K562 (cell line): ENCODE measurements at regions not wholly inside any gene's neighbourhood (a gene's known extent, or its start where the extent isn't known, plus 50 kb on each side); places are given as distances from the start of the nearest gene placed in this dataset.

Experiments
- ADNP ChIP-seq: fragments of 200-800 bp; sonication (Bioruptor generic); IDR thresholded peaks from 2 replicates; pipeline ENCODE4 v1.6.1; 2016; ENCODE audit warnings: missing genetic modification characterization, missing compliant biosample characterization
- BRD4 ChIP-seq: fragments of 200-600 bp; sonication (generic); IDR thresholded peaks from 2 replicates; pipeline ENCODE4 v1.6.1; 2017; ENCODE audit warnings: inconsistent platforms
- DIDO1 ChIP-seq: fragments of 450-650 bp; IDR thresholded peaks from 2 replicates; pipeline ENCODE4 v1.6.1; 2016; ENCODE audit warnings: low read depth, missing biosample characterization, missing genetic modification characterization
- EHMT2 ChIP-seq: fragments of 450-650 bp; IDR thresholded peaks from 2 replicates; pipeline ENCODE4 v1.6.1; 2018; ENCODE audit warnings: antibody characterized with exemption
- EP400 ChIP-seq: fragments of 450-650 bp; IDR thresholded peaks from 2 replicates; pipeline ENCODE4 v1.6.1; 2017; ENCODE audit warnings: antibody characterized with exemption, mild to moderate bottlenecking, moderate library complexity
- FOXJ3 ChIP-seq: sonication (generic); formaldehyde crosslinking; IDR thresholded peaks from 2 replicates; pipeline ENCODE4 v1.4.0; 2020; ENCODE audit warnings: mild to moderate bottlenecking, missing genetic modification reagents
- GABPB1 ChIP-seq: sonication (generic); formaldehyde crosslinking; IDR thresholded peaks from 2 replicates; pipeline ENCODE4 v1.8.0; 2022; ENCODE audit warnings: mild to moderate bottlenecking, missing genetic modification reagents
- LEF1 ChIP-seq: fragments of 450-650 bp; IDR thresholded peaks from 2 replicates; pipeline ENCODE4 v1.6.1; 2016; ENCODE audit warnings: mild to moderate bottlenecking
- MEF2D ChIP-seq: conservative IDR thresholded peaks from 2 replicates; pipeline ENCODE4 v1.6.1; 2016; ENCODE audit warnings: low read depth, missing genetic modification characterization, missing compliant biosample characterization
- MEIS2 ChIP-seq: fragments of 450-650 bp; IDR thresholded peaks from 2 replicates; pipeline ENCODE4 v1.6.1; 2014; ENCODE audit warnings: mild to moderate bottlenecking; ENCODE audit not compliant: partially characterized antibody
- OTX1 ChIP-seq: fragments of 450-650 bp; formaldehyde crosslinking; IDR thresholded peaks from 2 replicates; pipeline ENCODE4 v1.4.0; 2022; ENCODE audit warnings: mild to moderate bottlenecking
- PBX2 ChIP-seq, 2 experiments: IDR thresholded peaks in 1 of 2; conservative IDR thresholded peaks in 1 of 2; 2 replicates each; pipeline ENCODE4 v1.6.1; 2016; ENCODE audit warnings: low read depth in 2 of 2, mild to moderate bottlenecking in 1 of 2, missing compliant biosample characterization in 1 of 2, missing genetic modification characterization in 1 of 2, moderate library complexity in 1 of 2
- POLR2H ChIP-seq: IDR thresholded peaks from 2 replicates; pipeline ENCODE4 v1.6.1; 2016; ENCODE audit warnings: missing genetic modification characterization, low read depth, mild to moderate bottlenecking, control low read depth, missing compliant biosample characterization, moderate library complexity
- RB1 ChIP-seq: fragments of 450-650 bp; IDR thresholded peaks from 2 replicates; pipeline ENCODE4 v1.6.1; 2017; ENCODE audit warnings: low read depth, mild to moderate bottlenecking
- RBM15 ChIP-seq: fragments of 200-400 bp; formaldehyde crosslinking; IDR thresholded peaks from 2 replicates; pipeline ENCODE4 v1.6.1; 2018; ENCODE audit warnings: mild to moderate bottlenecking, low read length, moderate library complexity; ENCODE audit not compliant: insufficient read depth
- SIRT6 ChIP-seq: IDR thresholded peaks from one replicate; pipeline ENCODE4 v1.6.1; 2012; ENCODE audit warnings: low read depth, mild to moderate bottlenecking, control low read depth, inconsistent platforms, low read length, moderate library complexity
- SMC3 ChIP-seq: conservative IDR thresholded peaks from 2 replicates; pipeline ENCODE4 v1.6.1; 2011; ENCODE audit warnings: low read depth, low read length, improper control_type of control experiment; ENCODE audit not compliant: insufficient read depth
- ZNF197 ChIP-seq: fragments of 200-800 bp; sonication (Bioruptor generic); IDR thresholded peaks from 2 replicates; pipeline ENCODE4 v1.6.1; 2016; ENCODE audit warnings: low read depth, missing genetic modification characterization, missing compliant biosample characterization
- ZNF79 ChIP-seq: fragments of 250-450 bp; sonication (Bioruptor Pico); IDR thresholded peaks from 2 replicates; pipeline ENCODE4 v1.4.0; 2020; ENCODE audit warnings: low read depth, mild to moderate bottlenecking, moderate library complexity
- TF ChIP-seq, protein P1 (sequence below): sonication (generic); formaldehyde crosslinking; IDR thresholded peaks from 2 replicates; pipeline ENCODE4 v1.8.0; 2022; ENCODE audit warnings: missing genetic modification reagents, mild to moderate bottlenecking, borderline replicate concordance
- TF ChIP-seq, protein P2 (sequence below): fragments of 450-650 bp; IDR thresholded peaks from 2 replicates; pipeline ENCODE4 v1.6.1; 2017; ENCODE audit warnings: antibody characterized with exemption, mild to moderate bottlenecking

DNA sequence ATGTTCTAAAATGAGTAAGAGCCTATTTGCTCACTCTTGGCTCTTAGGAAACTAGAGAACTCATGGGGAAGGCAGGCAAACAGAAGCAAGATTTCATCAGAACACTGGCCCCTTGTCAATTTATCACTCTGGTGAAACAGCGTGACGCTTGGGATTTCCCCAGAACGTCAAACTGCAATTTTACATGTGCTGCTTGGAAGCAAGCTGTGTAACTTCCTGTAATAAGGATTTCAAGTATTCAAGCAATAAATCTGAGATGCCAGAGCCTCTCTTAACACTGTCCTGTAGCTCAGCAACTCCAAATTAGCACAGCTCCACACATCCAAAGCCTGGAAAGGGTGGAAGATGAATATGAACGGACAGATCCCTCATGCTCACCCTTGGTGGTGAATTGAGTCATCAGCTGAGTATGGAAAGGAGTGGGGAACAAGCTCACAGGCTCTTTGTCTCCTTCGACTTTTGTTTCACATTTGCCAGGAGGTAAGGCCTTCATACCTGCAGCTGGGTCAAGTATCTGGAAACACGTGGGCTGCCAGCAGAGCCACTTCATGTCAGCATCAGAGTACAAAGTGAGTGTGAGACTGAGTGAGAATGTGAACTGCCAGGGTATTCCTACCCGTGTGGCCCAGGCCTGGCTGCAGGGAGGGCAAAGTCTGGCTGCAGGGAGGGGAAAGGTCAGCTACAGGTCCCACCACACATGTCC is 140.4 kb upstream of the NAMPT start (continued):
- TF ChIP-seq PBX2 (CRISPR knock-in tag; IDR thresholded peaks at IDR 0.05; ENCODE audit: low read depth): 0 out of 2 replicates have a peak, but pooled peaks have one; percentile 6
- TF ChIP-seq PBX2 (tag; conservative IDR thresholded peaks at IDR 0.05; ENCODE audit: low read depth): peak; percentile 98
- no peak for TF ChIP-seq ADNP
- no peak for TF ChIP-seq RB1
- no peak for TF ChIP-seq SMC3
- peak; percentile 73; the same call in 1 of the 2 replicates for TF ChIP-seq LEF1
- TF ChIP-seq RBM15: no peak
- TF ChIP-seq MEIS2: peak; percentile 99
- no peak for TF ChIP-seq GABPB1 (CRISPR knock-in tag)
- TF ChIP-seq, protein P1, sequence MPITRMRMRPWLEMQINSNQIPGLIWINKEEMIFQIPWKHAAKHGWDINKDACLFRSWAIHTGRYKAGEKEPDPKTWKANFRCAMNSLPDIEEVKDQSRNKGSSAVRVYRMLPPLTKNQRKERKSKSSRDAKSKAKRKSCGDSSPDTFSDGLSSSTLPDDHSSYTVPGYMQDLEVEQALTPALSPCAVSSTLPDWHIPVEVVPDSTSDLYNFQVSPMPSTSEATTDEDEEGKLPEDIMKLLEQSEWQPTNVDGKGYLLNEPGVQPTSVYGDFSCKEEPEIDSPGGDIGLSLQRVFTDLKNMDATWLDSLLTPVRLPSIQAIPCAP (CRISPR knock-in tag): no peak
- TF ChIP-seq POLR2H (tag): no peak
- TF ChIP-seq, protein P2, sequence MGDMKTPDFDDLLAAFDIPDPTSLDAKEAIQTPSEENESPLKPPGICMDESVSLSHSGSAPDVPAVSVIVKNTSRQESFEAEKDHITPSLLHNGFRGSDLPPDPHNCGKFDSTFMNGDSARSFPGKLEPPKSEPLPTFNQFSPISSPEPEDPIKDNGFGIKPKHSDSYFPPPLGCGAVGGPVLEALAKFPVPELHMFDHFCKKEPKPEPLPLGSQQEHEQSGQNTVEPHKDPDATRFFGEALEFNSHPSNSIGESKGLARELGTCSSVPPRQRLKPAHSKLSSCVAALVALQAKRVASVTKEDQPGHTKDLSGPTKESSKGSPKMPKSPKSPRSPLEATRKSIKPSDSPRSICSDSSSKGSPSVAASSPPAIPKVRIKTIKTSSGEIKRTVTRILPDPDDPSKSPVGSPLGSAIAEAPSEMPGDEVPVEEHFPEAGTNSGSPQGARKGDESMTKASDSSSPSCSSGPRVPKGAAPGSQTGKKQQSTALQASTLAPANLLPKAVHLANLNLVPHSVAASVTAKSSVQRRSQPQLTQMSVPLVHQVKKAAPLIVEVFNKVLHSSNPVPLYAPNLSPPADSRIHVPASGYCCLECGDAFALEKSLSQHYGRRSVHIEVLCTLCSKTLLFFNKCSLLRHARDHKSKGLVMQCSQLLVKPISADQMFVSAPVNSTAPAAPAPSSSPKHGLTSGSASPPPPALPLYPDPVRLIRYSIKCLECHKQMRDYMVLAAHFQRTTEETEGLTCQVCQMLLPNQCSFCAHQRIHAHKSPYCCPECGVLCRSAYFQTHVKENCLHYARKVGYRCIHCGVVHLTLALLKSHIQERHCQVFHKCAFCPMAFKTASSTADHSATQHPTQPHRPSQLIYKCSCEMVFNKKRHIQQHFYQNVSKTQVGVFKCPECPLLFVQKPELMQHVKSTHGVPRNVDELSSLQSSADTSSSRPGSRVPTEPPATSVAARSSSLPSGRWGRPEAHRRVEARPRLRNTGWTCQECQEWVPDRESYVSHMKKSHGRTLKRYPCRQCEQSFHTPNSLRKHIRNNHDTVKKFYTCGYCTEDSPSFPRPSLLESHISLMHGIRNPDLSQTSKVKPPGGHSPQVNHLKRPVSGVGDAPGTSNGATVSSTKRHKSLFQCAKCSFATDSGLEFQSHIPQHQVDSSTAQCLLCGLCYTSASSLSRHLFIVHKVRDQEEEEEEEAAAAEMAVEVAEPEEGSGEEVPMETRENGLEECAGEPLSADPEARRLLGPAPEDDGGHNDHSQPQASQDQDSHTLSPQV: peak; percentile 27; the same call in 1 of the 2 replicates
- no peak for TF ChIP-seq DIDO1
- peak; percentile 50; the same call in 1 of the 2 replicates for TF ChIP-seq BRD4
- no peak for TF ChIP-seq EHMT2
- TF ChIP-seq EP400: peak; percentile 72
- TF ChIP-seq FOXJ3 (CRISPR knock-in tag): no peak
- TF ChIP-seq ZNF79 (CRISPR knock-in tag): 0 out of 2 replicates have a peak, but pooled peaks have one; percentile 16
- no peak for TF ChIP-seq SIRT6
- TF ChIP-seq OTX1 (CRISPR knock-in tag): no peak
- 0 out of 2 replicates have a peak, but pooled peaks have one; percentile 8 for TF ChIP-seq MEF2D (tag)
- no peak for TF ChIP-seq ZNF197 (CRISPR knock-in tag)
